ENCODE measurements at regions not wholly inside any gene's neighbourhood (a gene's known extent, or its start where the extent isn't known, plus 50 kb on each side); places are given as distances from the start of the nearest gene placed in this dataset.
"Not testable (repeated sequence)": the region's sequence is repeated elsewhere in the genome, so short reads cannot be mapped to it uniquely, and the experiment has no call there.

- Histone ChIP-seq H3K4me3 (no peak overlapping the region), H3K27ac (no peak overlapping the region), H3K36me3 (no peaks in the 10 kb centered on the region), H3K9me3 (no peaks in the 10 kb centered on the region), H3K27me3 (peaks cover 0 to 7% (median 0%) of the 10 kb centered on the region in 3 donors), H3K4me1 (no peaks in the 10 kb centered on the region)
- no peak for DNase-seq
- TF ChIP-seq EP300 (IDR thresholded peaks at IDR 0.05) = no peak
- TF ChIP-seq POLR2AphosphoS5 (IDR thresholded peaks at IDR 0.05) = no peak
- TF ChIP-seq POLR2A (IDR thresholded peaks at IDR 0.05) = no peak
- TF ChIP-seq CTCF (IDR thresholded peaks at IDR 0.05) = no peak
- intact Hi-C loops (cut with DNase I; ENCODE audit: low total_unique reads) = no loop called here
- WGBS, 5 donors = 18 to 44% (median 41%) methylated on average over 2 to 3 of the region's 3 CpGs; no CpG with 5 or more reads in 1 of the 5 donors
Observed at GRCh38 chrX:82384401-82384800, 1123.7 kb upstream of the POU3F4 start.

- DNase-seq = no peak
- H3K27ac ChIP-seq = no peak overlapping the region
- 55 to 68% (median 65%) methylated on average over 2 of the region's 2 CpGs for WGBS, 5 donors
- H3K4me1 ChIP-seq = no peaks in the 10 kb centered on the region
- no peaks in the 10 kb centered on the region for H3K9me3 ChIP-seq
- no peaks in the 10 kb centered on the region for H3K27me3 ChIP-seq
- TF ChIP-seq POLR2A (IDR thresholded peaks at IDR 0.05) (no peak), EP300 (IDR thresholded peaks at IDR 0.05) (no peak), POLR2AphosphoS5 (IDR thresholded peaks at IDR 0.05) (no peak), CTCF (IDR thresholded peaks at IDR 0.05) (no peak)
- intact Hi-C loops (cut with DNase I; ENCODE audit: low total_unique reads) = no loop called here
- no peaks in the 10 kb centered on the region for H3K36me3 ChIP-seq
- H3K4me3 ChIP-seq = no peak overlapping the region
Observed at GRCh38 chrX:82412858-82413257, 1095.2 kb upstream of the POU3F4 start.

GRCh38 chrX:82442281-82442680 lies 1065.8 kb upstream of the POU3F4 start:
- Histone ChIP-seq H3K4me1 (no peaks in the 10 kb centered on the region), H3K9me3 (no peaks in the 10 kb centered on the region), H3K4me3 (no peak overlapping the region), H3K36me3 (no peaks in the 10 kb centered on the region), H3K27me3 (peaks cover 0 to 4% (median 0%) of the 10 kb centered on the region in 3 donors), H3K27ac (no peak overlapping the region)
- intact Hi-C loops (cut with DNase I; ENCODE audit: low total_unique reads) = no loop called here
- no peak for DNase-seq
- TF ChIP-seq CTCF (IDR thresholded peaks at IDR 0.05) (no peak), POLR2AphosphoS5 (IDR thresholded peaks at IDR 0.05) (no peak), POLR2A (IDR thresholded peaks at IDR 0.05) (no peak), EP300 (IDR thresholded peaks at IDR 0.05) (no peak)
- WGBS, 5 donors = 35 to 64% (median 49%) methylated on average over 2 of the region's 2 CpGs

- no peak overlapping the region for H3K27ac ChIP-seq
- H3K36me3 ChIP-seq = no peaks in the 10 kb centered on the region
- intact Hi-C loops (cut with DNase I; ENCODE audit: low total_unique reads) = no loop called here
- TF ChIP-seq CTCF (IDR thresholded peaks at IDR 0.05) (no peak), EP300 (IDR thresholded peaks at IDR 0.05) (no peak), POLR2A (IDR thresholded peaks at IDR 0.05) (no peak)
- DNase-seq = no peak
- no peaks in the 10 kb centered on the region for H3K4me1 ChIP-seq
- peaks cover 0 to 8% (median 2%) of the 10 kb centered on the region in 4 donors for H3K9me3 ChIP-seq
- no peak overlapping the region for H3K4me3 ChIP-seq
- H3K27me3 ChIP-seq = no peaks in the 10 kb centered on the region
- WGBS, 5 donors = 69 to 95% (median 88%) methylated on average over 4 of the region's 4 CpGs
Observed at GRCh38 chrX:82451725-82452124, 1056.4 kb upstream of the POU3F4 start.

- H3K9me3 ChIP-seq; H3K36me3 ChIP-seq; H3K27ac ChIP-seq; intact Hi-C loops (cut with DNase I; ENCODE audit: low total_unique reads); H3K4me3 ChIP-seq; H3K27me3 ChIP-seq; H3K4me1 ChIP-seq; DNase-seq: not testable (repeated sequence)
- 77 to 98% (median 95%) methylated on average over 2 of the region's 2 CpGs for WGBS, 5 donors
Observed at GRCh38 chrX:82455852-82456251, 1052.2 kb upstream of the POU3F4 start.
